ENCODE measurements at regions not wholly inside any gene's neighbourhood (a gene's known extent, or its start where the extent isn't known, plus 50 kb on each side); places are given as distances from the start of the nearest gene placed in this dataset.

- TF ChIP-seq POLR2A (IDR thresholded peaks at IDR 0.05) (no peak), CTCF (IDR thresholded peaks at IDR 0.05) (no peak), EP300 (IDR thresholded peaks at IDR 0.05) (no peak)
Observed at GRCh38 chr10:44659320-44659719, 251.8 kb upstream of the TMEM72 start.
